Fibroblast of lung (primary cell): ENCODE measurements at regions not wholly inside any gene's neighbourhood (a gene's known extent, or its start where the extent isn't known, plus 50 kb on each side); places are given as distances from the start of the nearest gene placed in this dataset.

Source experiments
- DNase-seq, 2 donors: peaks; one replicate each; pipeline versions ENCODE4 v3.0.0 to v3.0.0-alpha.2; 2010; ENCODE audit warnings: low read depth in 2 of 2
- H2AFZ ChIP-seq: 2 replicates; pipeline ENCODE4 v1.5.1; 2012; ENCODE audit warnings: low read length, control low read depth, inconsistent platforms
- H3K27ac ChIP-seq: 2 replicates; pipeline ENCODE4 v1.5.1; 2011; ENCODE audit warnings: low read length, control low read depth; ENCODE audit not compliant: insufficient read depth
- H3K27me3 ChIP-seq: 2 replicates; pipeline ENCODE4 v1.5.1; 2011; ENCODE audit warnings: mild to moderate bottlenecking, low read length; ENCODE audit not compliant: control insufficient read depth, insufficient read depth
- H3K36me3 ChIP-seq: 2 replicates; pipeline ENCODE4 v1.5.1; 2011; ENCODE audit warnings: low read length; ENCODE audit not compliant: control insufficient read depth, insufficient read depth
- H3K4me1 ChIP-seq: 2 replicates; pipeline ENCODE4 v1.5.1; 2011; ENCODE audit warnings: low read length; ENCODE audit not compliant: control insufficient read depth, insufficient read depth; ENCODE audit errors: extremely low read depth
- H3K4me2 ChIP-seq: 2 replicates; pipeline ENCODE4 v1.5.1; 2011; ENCODE audit warnings: low read length, control low read depth; ENCODE audit not compliant: insufficient read depth; ENCODE audit errors: extremely low read depth
- H3K4me3 ChIP-seq, 4 experiments: fragments of 200-600 bp in 1 of 4; sonication (generic) in 1 of 4; replicated peaks in 1 of 4; 2 replicates each; pipeline ENCODE4 v1.5.1; 2011 to 2016; ENCODE audit warnings: low read length in 4 of 4, low read depth in 3 of 4, mild to moderate bottlenecking in 3 of 4, control low read depth in 2 of 4, inconsistent platforms in 1 of 4, mixed read lengths in 1 of 4; ENCODE audit not compliant: insufficient read depth in 1 of 4; ENCODE audit errors: control extremely low read depth in 1 of 4
- H3K79me2 ChIP-seq: 2 replicates; pipeline ENCODE4 v1.5.1; 2012; ENCODE audit warnings: mild to moderate bottlenecking, low read length, inconsistent platforms; ENCODE audit not compliant: control insufficient read depth, insufficient read depth
- H3K9ac ChIP-seq: 2 replicates; pipeline ENCODE4 v1.5.1; 2011; ENCODE audit warnings: mild to moderate bottlenecking, low read length, control low read depth; ENCODE audit not compliant: insufficient read depth
- H3K9me3 ChIP-seq: 2 replicates; pipeline ENCODE4 v1.5.1; 2012; ENCODE audit warnings: low read depth, low read length; ENCODE audit not compliant: control insufficient read depth, insufficient read depth
- H4K20me1 ChIP-seq: 2 replicates; pipeline ENCODE4 v1.5.1; 2011; ENCODE audit warnings: low read length; ENCODE audit not compliant: control insufficient read depth, insufficient read depth; ENCODE audit errors: extremely low read depth
- EZH2 ChIP-seq: IDR thresholded peaks from 2 replicates; pipeline ENCODE4 v1.5.1; 2012; ENCODE audit warnings: low read length, control low read depth, mild to moderate bottlenecking; ENCODE audit errors: missing control alignments
- TF ChIP-seq, protein P1 (sequence below), 2 donors: IDR thresholded peaks in 1 of 2; conservative IDR thresholded peaks in 1 of 2; 1 replicate in 1 of 2; 2 replicates in 1 of 2; pipeline ENCODE4 v1.5.1; 2011 to 2012; ENCODE audit warnings: low read length in 2 of 2, control low read depth in 1 of 2, inconsistent platforms in 1 of 2, low read depth in 1 of 2, mild to moderate bottlenecking in 1 of 2

DNA sequence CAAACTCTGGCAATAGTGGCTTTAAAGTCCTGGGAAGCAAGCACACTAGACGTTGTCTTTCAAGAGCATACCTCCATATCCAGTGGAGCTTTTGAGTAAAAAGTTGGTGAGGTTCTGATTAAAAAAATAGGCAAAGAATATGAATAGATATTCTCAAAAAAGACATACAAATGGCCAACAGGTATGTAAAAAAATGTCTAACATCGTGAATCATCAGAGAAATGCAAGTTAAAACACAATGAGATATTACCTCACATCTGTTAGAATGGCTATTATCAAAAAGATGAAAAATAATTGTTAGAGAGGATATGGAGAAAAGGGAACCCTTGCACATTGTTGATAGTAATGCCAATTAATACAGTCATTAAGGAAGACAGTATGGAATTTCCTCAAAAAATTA is 407.1 kb downstream of the MDFIC start:
- H3K36me3 ChIP-seq, result no peaks in the 10 kb centered on the region
- H3K79me2 ChIP-seq, result no peaks in the 10 kb centered on the region
- H3K4me3 ChIP-seq, result no peak overlapping the region
- no peaks in the 10 kb centered on the region for H3K9me3 ChIP-seq
- no peak for TF ChIP-seq EZH2
- TF ChIP-seq, protein P1, sequence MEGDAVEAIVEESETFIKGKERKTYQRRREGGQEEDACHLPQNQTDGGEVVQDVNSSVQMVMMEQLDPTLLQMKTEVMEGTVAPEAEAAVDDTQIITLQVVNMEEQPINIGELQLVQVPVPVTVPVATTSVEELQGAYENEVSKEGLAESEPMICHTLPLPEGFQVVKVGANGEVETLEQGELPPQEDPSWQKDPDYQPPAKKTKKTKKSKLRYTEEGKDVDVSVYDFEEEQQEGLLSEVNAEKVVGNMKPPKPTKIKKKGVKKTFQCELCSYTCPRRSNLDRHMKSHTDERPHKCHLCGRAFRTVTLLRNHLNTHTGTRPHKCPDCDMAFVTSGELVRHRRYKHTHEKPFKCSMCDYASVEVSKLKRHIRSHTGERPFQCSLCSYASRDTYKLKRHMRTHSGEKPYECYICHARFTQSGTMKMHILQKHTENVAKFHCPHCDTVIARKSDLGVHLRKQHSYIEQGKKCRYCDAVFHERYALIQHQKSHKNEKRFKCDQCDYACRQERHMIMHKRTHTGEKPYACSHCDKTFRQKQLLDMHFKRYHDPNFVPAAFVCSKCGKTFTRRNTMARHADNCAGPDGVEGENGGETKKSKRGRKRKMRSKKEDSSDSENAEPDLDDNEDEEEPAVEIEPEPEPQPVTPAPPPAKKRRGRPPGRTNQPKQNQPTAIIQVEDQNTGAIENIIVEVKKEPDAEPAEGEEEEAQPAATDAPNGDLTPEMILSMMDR (conservative IDR thresholded peaks at IDR 0.05 in 1 of 2, IDR thresholded peaks at IDR 0.05 in 1 of 2; ENCODE audit: low read depth in 1 of 2, low read length in 2 of 2), result no peak
- no peaks in the 10 kb centered on the region for H3K27me3 ChIP-seq
- H3K4me2 ChIP-seq, result no peak overlapping the region
- H3K27ac ChIP-seq, result no peak overlapping the region
- DNase-seq, result no peak
- no peak overlapping the region for H2AFZ ChIP-seq
- no peak overlapping the region for H3K9ac ChIP-seq
- H3K4me1 ChIP-seq, result no peaks in the 10 kb centered on the region
- no peaks in the 10 kb centered on the region for H4K20me1 ChIP-seq

DNA sequence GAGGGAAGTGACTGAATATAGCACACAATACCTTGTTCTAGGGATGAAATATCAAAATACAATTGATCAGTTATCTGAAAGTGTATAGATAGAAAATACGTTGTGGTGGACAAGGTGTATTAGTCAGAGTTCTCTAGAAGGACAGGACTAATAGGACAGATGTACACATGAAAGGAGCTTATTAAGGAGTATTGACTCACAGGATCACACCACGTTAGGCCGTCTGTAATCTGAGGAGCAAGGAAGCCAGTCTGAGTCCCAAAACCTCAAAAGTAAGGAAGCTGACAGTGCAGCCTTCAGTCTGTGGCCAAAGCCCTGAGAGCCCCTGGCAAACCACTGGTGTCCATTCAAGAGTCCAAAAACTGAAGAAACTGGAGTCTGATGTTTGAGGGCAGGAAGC is 406.1 kb downstream of the MDFIC start:
- Histone ChIP-seq H3K36me3 (no peaks in the 10 kb centered on the region), H3K4me2 (no peak overlapping the region), H4K20me1 (no peaks in the 10 kb centered on the region), H3K27ac (no peak overlapping the region), H3K27me3 (no peaks in the 10 kb centered on the region), H2AFZ (no peak overlapping the region), H3K9ac (no peak overlapping the region), H3K9me3 (no peaks in the 10 kb centered on the region), H3K79me2 (no peaks in the 10 kb centered on the region), H3K4me1 (no peaks in the 10 kb centered on the region), H3K4me3 (no peak overlapping the region)
- DNase-seq, result peak in 1 of 2 donors; percentile 34
- TF ChIP-seq, protein P1 (conservative IDR thresholded peaks at IDR 0.05 in 1 of 2, IDR thresholded peaks at IDR 0.05 in 1 of 2; ENCODE audit: low read depth in 1 of 2, low read length in 2 of 2), result no peak
- TF ChIP-seq EZH2, result no peak

DNA sequence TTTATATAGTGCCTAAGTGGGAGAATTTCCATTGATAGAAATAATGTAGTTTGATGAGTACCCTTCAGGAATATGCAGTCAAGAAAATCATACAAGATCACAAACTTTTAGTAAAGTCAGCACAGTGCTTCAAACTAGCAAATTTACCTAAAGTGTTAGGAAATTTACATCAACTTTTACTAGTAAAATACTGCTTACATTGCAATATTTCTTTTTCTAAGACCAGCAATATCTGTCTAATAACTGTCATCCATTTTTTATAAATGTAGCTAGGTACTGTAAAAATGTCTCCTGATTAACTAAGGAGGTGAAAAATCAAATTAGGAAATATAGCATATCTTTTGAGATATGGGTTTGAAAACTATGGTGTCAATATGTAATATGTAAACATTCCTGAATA is 405.4 kb downstream of the MDFIC start:
- Histone ChIP-seq H3K36me3 (no peaks in the 10 kb centered on the region), H3K79me2 (no peaks in the 10 kb centered on the region), H3K9ac (no peak overlapping the region), H3K4me2 (no peak overlapping the region), H4K20me1 (no peaks in the 10 kb centered on the region), H3K27me3 (no peaks in the 10 kb centered on the region), H3K9me3 (no peaks in the 10 kb centered on the region), H3K4me1 (no peaks in the 10 kb centered on the region), H3K27ac (no peak overlapping the region), H2AFZ (no peak overlapping the region), H3K4me3 (no peak overlapping the region)
- TF ChIP-seq, protein P1 (conservative IDR thresholded peaks at IDR 0.05 in 1 of 2, IDR thresholded peaks at IDR 0.05 in 1 of 2; ENCODE audit: low read depth in 1 of 2, low read length in 2 of 2), result no peak
- no peak for DNase-seq
